Panc1 (cell line): ENCODE measurements at regions not wholly inside any gene's neighbourhood (a gene's known extent, or its start where the extent isn't known, plus 50 kb on each side); places are given as distances from the start of the nearest gene placed in this dataset.

ENCODE experiments used
- ATAC-seq: fragments of 200-7000 bp; cut with Tn5 transposase; 2 replicates; pipeline ENCODE4 v1.9.1; 2020; ENCODE audit warnings: mild to moderate bottlenecking, moderate library complexity
- BruUV-seq: library from RNA; stranded (reverse); fragments of 400-500 nt; replicated peaks from 2 replicates; lab custom pipeline; 2021; lab: Mats Ljungman, UMichigan
- CTCF ChIA-PET: fragments of 300-600 bp; sonication (Branson Sonifier 250); formaldehyde crosslinking; loops from one replicate; lab custom pipeline; 2022; ENCODE audit warnings: antibody characterized with exemption; lab: Charles Lee
- POLR2A ChIA-PET: fragments of 300-600 bp; sonication (Branson Sonifier 250); formaldehyde crosslinking; loops from one replicate; lab custom pipeline; 2022; ENCODE audit warnings: antibody characterized with exemption; lab: Charles Lee
- DNase-seq: peaks from one replicate; pipeline ENCODE4 v3.0.0-alpha.2; 2010; ENCODE audit warnings: low read depth, low spot score
- H3K27ac ChIP-seq: 2 replicates; pipeline ENCODE4 v1.5.1; 2011; ENCODE audit warnings: mild to moderate bottlenecking, low read length, inconsistent platforms
- H3K27me3 ChIP-seq: fragments of 200-500 bp; sonication (Bioruptor generic); 2 replicates; pipeline ENCODE4 v1.6.0; 2014; ENCODE audit warnings: low read length, inconsistent platforms; ENCODE audit not compliant: control insufficient read depth, insufficient read depth
- H3K36me3 ChIP-seq: fragments of 200-500 bp; sonication (Bioruptor generic); 2 replicates; pipeline ENCODE4 v1.5.1; 2014; ENCODE audit warnings: inconsistent platforms, mild to moderate bottlenecking, low read length, moderate library complexity; ENCODE audit not compliant: control insufficient read depth, insufficient read depth
- H3K4me1 ChIP-seq: 2 replicates; pipeline ENCODE4 v1.5.1; 2011; ENCODE audit warnings: inconsistent platforms, mild to moderate bottlenecking, low read length, moderate library complexity; ENCODE audit not compliant: control insufficient read depth, insufficient read depth
- H3K4me3 ChIP-seq, 2 experiments: 2 replicates each; pipeline ENCODE4 v1.5.1; 2011 to 2012; ENCODE audit warnings: low read depth in 2 of 2, low read length in 2 of 2, mild to moderate bottlenecking in 2 of 2, inconsistent platforms in 1 of 2, moderate library complexity in 1 of 2
- H3K9me3 ChIP-seq: fragments of 200-500 bp; sonication (Bioruptor generic); 2 replicates; pipeline ENCODE4 v1.5.1; 2014; ENCODE audit warnings: low read depth, mild to moderate bottlenecking, inconsistent platforms, low read length, moderate library complexity; ENCODE audit not compliant: control insufficient read depth, insufficient read depth
- CTCF ChIP-seq: fragments of 450-650 bp; IDR thresholded peaks from 2 replicates; pipeline ENCODE4 v1.5.1; 2017; ENCODE audit warnings: mild to moderate bottlenecking
- POLR2AphosphoS5 ChIP-seq: IDR thresholded peaks from 2 replicates; pipeline ENCODE4 v1.6.1; 2012; ENCODE audit warnings: mild to moderate bottlenecking, low read depth, low read length, moderate library complexity
- REST ChIP-seq, 2 experiments: IDR thresholded peaks; 2 replicates each; pipeline ENCODE4 v1.6.1; 2011 to 2012; ENCODE audit warnings: low read depth in 2 of 2, control low read depth in 1 of 2, low read length in 1 of 2, mild to moderate bottlenecking in 1 of 2, moderate library complexity in 1 of 2; ENCODE audit not compliant: insufficient read depth in 1 of 2
- SIN3A ChIP-seq: IDR thresholded peaks from 2 replicates; pipeline ENCODE4 v1.6.1; 2012; ENCODE audit warnings: low read depth, mild to moderate bottlenecking, low read length, moderate library complexity, borderline replicate concordance; ENCODE audit not compliant: insufficient read depth
- TCF7L2 ChIP-seq: IDR thresholded peaks from 2 replicates; pipeline ENCODE4 v1.6.1; 2011; ENCODE audit warnings: mild to moderate bottlenecking, low read depth, low read length, inconsistent platforms
- in situ Hi-C: cut with HindIII; loops from 2 replicates; pipeline ENCODE4 v1.10.0; 2016; ENCODE audit warnings: low sequenced_read_pairs, low pct_unique_long_range_greater_than_20kb
- intact Hi-C: fragments of 100-400 bp; cut with micrococcal nuclease; formaldehyde crosslinking; loops from one replicate; pipeline ENCODE4 v1.10.0; 2022; ENCODE audit not compliant: unreplicated experiment

GRCh38 chr1:214827883-214828282, 224.9 kb downstream of the CENPF start:
- intact Hi-C loops (no loop called here), in situ Hi-C loops (no loop called here)
- DNase-seq (no peak), ATAC-seq (no peak)
- TF ChIP-seq TCF7L2, result no peak
- TF ChIP-seq CTCF, result no peak
- TF ChIP-seq SIN3A, result no peak
- no peak for TF ChIP-seq POLR2AphosphoS5
- TF ChIP-seq REST (IDR thresholded peaks at IDR 0.05; ENCODE audit: insufficient read depth in 1 of 2, low read depth in 2 of 2, low read length in 1 of 2), result no peak
- H3K36me3 ChIP-seq, result no peaks in the 10 kb centered on the region
- H3K27ac ChIP-seq, result no peak overlapping the region
- ChIA-PET CTCF (no interaction called here), POLR2A (no interaction called here)
- H3K9me3 ChIP-seq, result 0 out of 2 replicates have a peak, but pooled peaks cover 4% of the 10 kb centered on the region
- H3K4me3 ChIP-seq, result no peak overlapping the region
- no peaks in the 10 kb centered on the region for H3K4me1 ChIP-seq
- H3K27me3 ChIP-seq, result no peaks in the 10 kb centered on the region
- no TSS peak for BruUV-seq

GRCh38 chr1:214830941-214831340, 227.9 kb downstream of the CENPF start:
- no TSS peak for BruUV-seq
- H3K9me3 ChIP-seq, result 0 out of 2 replicates have a peak, but pooled peaks cover 4% of the 10 kb centered on the region
- no peak for TF ChIP-seq SIN3A
- no peak for TF ChIP-seq POLR2AphosphoS5
- TF ChIP-seq TCF7L2, result no peak
- TF ChIP-seq REST (IDR thresholded peaks at IDR 0.05; ENCODE audit: insufficient read depth in 1 of 2, low read depth in 2 of 2, low read length in 1 of 2), result no peak
- no peak for TF ChIP-seq CTCF
- ChIA-PET CTCF (no interaction called here), POLR2A (no interaction called here)
- no peaks in the 10 kb centered on the region for H3K4me1 ChIP-seq
- ATAC-seq, result no peak
- H3K27ac ChIP-seq, result no peak overlapping the region
- no peaks in the 10 kb centered on the region for H3K27me3 ChIP-seq
- DNase-seq, result no peak
- H3K4me3 ChIP-seq, result no peak overlapping the region
- H3K36me3 ChIP-seq, result no peaks in the 10 kb centered on the region
- intact Hi-C loops, result no loop called here
- in situ Hi-C loops, result no loop called here
